GM21360 (cell line): ENCODE measurements at regions not wholly inside any gene's neighbourhood (a gene's known extent, or its start where the extent isn't known, plus 50 kb on each side); places are given as distances from the start of the nearest gene placed in this dataset.

Experiments used
- ATAC-seq: cut with Tn5 transposase; IDR thresholded peaks from one replicate; pipeline ENCODE4 v1.9.1; 2021; ENCODE audit warnings: mild to moderate bottlenecking, moderate library complexity; ENCODE audit not compliant: unreplicated experiment

- ATAC-seq, result peak; percentile 73
Measured at GRCh38 chr4:42750091-42750490, 93.2 kb upstream of the ATP8A1 start.

- no peak for ATAC-seq
Measured at GRCh38 chr4:42747971-42748370, 91.1 kb upstream of the ATP8A1 start.

- no peak for ATAC-seq
Measured at GRCh38 chr4:42736527-42737195, 79.8 kb upstream of the ATP8A1 start.

DNA sequence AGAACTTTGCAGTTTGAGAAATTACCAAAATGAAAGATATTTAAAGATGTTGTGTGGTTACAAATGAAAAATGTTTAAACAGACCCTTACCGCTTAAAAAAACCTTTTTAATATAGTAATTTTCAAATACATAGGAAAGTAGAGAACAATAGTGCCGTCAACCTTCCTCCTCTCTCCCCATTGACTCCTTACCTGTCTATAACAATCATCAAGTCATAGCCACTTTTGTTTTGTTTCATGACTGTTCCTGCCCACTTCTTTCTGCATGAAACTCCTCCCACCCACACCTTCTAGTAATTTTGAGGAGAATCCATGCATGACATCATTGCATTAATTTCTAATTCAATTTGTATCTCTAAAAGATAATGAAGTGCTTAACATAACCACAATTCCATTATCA, 76.5 kb upstream of the ATP8A1 start:
- no peak for ATAC-seq

DNA sequence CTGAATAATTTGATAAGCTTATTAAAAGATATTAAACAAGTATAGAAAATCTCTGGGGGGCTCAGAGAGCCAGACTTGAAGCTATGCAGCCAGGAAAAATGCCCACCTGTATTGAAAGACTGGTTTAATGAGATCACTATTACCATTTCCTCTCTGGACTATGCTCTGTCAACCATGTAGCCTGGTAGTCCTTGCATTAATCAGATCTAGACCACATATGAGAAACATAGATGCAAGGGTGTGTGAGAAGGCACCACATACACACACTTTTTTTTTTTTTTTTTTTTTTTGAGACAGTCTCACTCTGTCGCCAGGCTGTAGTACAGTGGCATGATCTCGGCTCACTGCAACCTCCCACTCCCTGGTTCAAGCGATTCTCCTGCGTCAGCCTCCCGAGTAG, 75.9 kb upstream of the ATP8A1 start:
- no peak for ATAC-seq

GRCh38 chr4:42729505-42730237, 72.8 kb upstream of the ATP8A1 start:
- no peak for ATAC-seq

- no peak for ATAC-seq
Measured at GRCh38 chr4:42724451-42724850, 67.5 kb upstream of the ATP8A1 start.

DNA sequence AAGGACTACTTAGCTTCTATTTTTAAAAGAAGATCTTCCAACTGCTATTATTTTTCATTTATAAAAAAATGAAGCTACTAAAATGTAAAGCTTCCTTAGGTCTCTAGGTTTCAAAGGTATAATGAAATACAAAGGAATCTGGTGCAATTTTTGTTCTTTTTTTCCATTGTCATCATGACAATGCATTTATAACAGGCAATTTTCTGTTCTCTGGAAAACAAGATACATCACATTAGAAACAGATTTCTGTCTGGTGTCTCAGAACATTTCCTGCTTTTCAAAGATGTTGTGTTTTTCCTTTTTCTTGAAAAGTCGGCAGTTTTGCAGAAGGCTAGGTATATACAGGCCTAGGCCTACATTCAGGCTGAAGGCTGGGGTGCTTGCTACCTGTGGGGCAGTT, 63.6 kb upstream of the ATP8A1 start:
- ATAC-seq, result no peak

GRCh38 chr4:42719257-42719656, 62.4 kb upstream of the ATP8A1 start:
- ATAC-seq, result no peak

DNA sequence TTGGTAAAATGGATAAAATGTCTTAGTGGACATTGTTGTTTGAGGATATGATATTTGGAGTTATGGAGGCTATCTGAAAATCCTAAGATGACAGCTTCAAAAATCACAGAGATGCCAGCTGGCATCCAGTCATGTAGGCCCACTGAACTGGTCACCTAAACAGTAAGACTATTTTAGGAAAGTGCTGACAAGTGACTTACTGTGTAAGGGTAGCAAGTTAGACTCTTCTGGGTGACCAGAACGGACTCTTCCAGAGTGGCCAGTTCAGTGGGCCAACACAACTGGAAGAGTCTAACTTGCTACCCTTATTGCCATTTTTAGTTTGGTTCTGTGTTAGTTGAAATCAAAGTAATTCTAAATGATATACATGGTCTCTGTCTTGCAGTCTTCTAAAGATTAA, 61.4 kb upstream of the ATP8A1 start:
- no peak for ATAC-seq

GRCh38 chr4:42716996-42717395, 60.1 kb upstream of the ATP8A1 start:
- ATAC-seq, result no peak

GRCh38 chr4:42715807-42716482, 59.0 kb upstream of the ATP8A1 start:
- no peak for ATAC-seq

DNA sequence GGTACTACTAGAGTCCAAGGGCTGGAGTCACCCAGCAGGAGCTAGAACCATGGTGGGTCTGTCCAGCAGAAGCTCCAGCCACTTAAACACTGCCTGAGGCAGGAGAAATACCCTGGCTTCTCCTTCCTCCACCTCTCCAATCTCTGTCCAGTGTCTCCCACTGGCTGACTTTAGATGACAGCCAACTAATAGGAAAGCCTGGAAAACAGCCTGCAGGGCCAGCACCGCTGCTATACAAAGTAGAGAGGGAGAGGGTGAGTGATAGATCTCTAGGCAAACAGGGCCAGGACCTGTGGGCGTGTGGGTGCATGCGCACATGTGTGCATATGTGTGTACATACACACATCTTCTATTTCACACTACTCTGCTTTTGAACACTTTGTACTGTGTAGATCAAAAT, 56.5 kb upstream of the ATP8A1 start:
- ATAC-seq, result no peak

GRCh38 chr4:42712854-42713253, 55.9 kb upstream of the ATP8A1 start:
- ATAC-seq, result no peak

DNA sequence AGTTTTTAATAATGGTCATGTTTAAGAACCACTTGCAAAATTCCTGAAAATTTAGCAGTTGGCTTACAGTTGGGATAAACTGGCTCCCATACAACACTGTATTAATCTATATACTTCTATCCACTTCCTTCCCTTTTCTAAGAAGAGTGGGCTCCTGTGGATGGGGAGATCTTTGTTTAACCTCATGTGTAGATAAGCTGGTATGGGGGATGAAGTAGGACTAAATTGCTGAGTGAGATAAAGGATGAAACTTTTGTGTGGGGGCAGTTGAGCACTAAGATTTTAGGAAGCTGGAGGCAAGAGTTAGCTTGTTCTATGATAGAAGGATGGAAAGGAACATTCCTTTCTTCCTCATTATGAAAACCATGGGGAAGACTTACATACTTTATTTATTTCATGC, 54.6 kb upstream of the ATP8A1 start:
- no peak for ATAC-seq

GRCh38 chr4:42710761-42711160, 53.9 kb upstream of the ATP8A1 start:
- no peak for ATAC-seq

GRCh38 chr4:42710329-42710728, 53.4 kb upstream of the ATP8A1 start:
- no peak for ATAC-seq

DNA sequence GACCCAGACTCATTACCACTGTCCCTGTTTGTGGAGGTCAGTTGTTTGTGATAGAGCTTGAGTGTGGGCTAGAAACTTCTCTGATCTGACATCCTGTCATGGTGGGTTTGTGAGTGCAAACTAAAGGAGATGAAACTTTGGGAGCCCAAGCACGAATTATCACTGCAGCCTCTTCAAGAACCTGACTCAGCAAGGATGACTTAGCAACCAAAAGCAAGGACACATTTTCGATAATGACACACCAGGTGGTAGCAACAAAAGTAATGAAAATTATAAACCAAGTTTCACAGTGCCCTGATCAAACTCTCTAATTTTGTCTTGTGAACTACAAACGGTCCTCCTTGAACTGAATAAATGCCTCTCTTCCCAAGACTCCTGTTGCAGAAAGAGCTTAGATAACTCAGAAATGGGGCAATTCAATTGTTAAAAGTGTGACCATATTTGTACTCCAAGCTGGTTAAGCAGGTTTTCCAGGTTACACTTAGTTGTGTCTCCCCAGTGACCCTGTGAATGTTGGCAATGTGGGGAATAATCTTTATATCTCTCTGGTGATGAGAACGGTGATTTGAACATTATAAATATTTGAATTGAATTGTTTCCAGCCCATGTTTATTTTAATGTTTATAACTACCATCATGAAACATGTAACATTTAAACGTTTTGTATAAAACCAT, 52.6 kb upstream of the ATP8A1 start:
- no peak for ATAC-seq

GRCh38 chr4:42708625-42709024, 51.7 kb upstream of the ATP8A1 start:
- no peak for ATAC-seq
